ENCODE measurements at regions not wholly inside any gene's neighbourhood (a gene's known extent, or its start where the extent isn't known, plus 50 kb on each side); places are given as distances from the start of the nearest gene placed in this dataset.

GRCh38 chr6:14518515-14519217 lies 401.1 kb downstream of the CD83 start:
- TF ChIP-seq BACH2 (CRISPR knock-in tag; IDR thresholded peaks at IDR 0.05; ENCODE audit: borderline replicate concordance): no peak
- TF ChIP-seq ZNF70 (CRISPR knock-in tag; IDR thresholded peaks at IDR 0.05): no peak
- TF ChIP-seq OSR1 (CRISPR knock-in tag; IDR thresholded peaks at IDR 0.05): no peak
- no peak for TF ChIP-seq ZC3H10 (CRISPR knock-in tag; IDR thresholded peaks at IDR 0.05)
- TF ChIP-seq PPARA (CRISPR knock-in tag; IDR thresholded peaks at IDR 0.05; ENCODE audit: borderline replicate concordance): no peak
- TF ChIP-seq PATZ1 (CRISPR knock-in tag; IDR thresholded peaks at IDR 0.05; ENCODE audit: borderline replicate concordance): no peak
- TF ChIP-seq ZFP3 (CRISPR knock-in tag; IDR thresholded peaks at IDR 0.05): no peak
